ENCODE measurements at regions not wholly inside any gene's neighbourhood (a gene's known extent, or its start where the extent isn't known, plus 50 kb on each side); places are given as distances from the start of the nearest gene placed in this dataset.

GRCh38 chr5:124692950-124693349 is 53.5 kb downstream of the ZNF608 start:
- no peak for DNase-seq

GRCh38 chr5:124692324-124692723 is 54.1 kb downstream of the ZNF608 start:
- DNase-seq = no peak

GRCh38 chr5:124689653-124690052 is 56.8 kb downstream of the ZNF608 start:
- no peak for DNase-seq

GRCh38 chr5:124686239-124687004 is 60.0 kb downstream of the ZNF608 start:
- no peak for DNase-seq

GRCh38 chr5:124685404-124685930 is 61.0 kb downstream of the ZNF608 start:
- DNase-seq = no peak

- DNase-seq = no peak
Observed at GRCh38 chr5:124683917-124684555, 62.4 kb downstream of the ZNF608 start.

- no peak for DNase-seq
Observed at GRCh38 chr5:124679578-124680199, 66.8 kb downstream of the ZNF608 start.

- DNase-seq = no peak
Observed at GRCh38 chr5:124678922-124679519, 67.4 kb downstream of the ZNF608 start.

GRCh38 chr5:124678468-124678867 is 68.0 kb downstream of the ZNF608 start:
- no peak for DNase-seq

GRCh38 chr5:124677374-124678351 is 68.8 kb downstream of the ZNF608 start:
- no peak for DNase-seq

GRCh38 chr5:124675931-124676846 is 70.2 kb downstream of the ZNF608 start:
- no peak for DNase-seq

GRCh38 chr5:124671193-124671592 is 75.2 kb downstream of the ZNF608 start:
- no peak for DNase-seq

- no peak for DNase-seq
Observed at GRCh38 chr5:124670722-124671184, 75.7 kb downstream of the ZNF608 start.

GRCh38 chr5:124669956-124670721 is 76.3 kb downstream of the ZNF608 start:
- DNase-seq = no peak

- no peak for DNase-seq
Observed at GRCh38 chr5:124669300-124669648, 77.2 kb downstream of the ZNF608 start.

GRCh38 chr5:124668353-124669299 is 77.8 kb downstream of the ZNF608 start:
- DNase-seq = no peak

- no peak for DNase-seq
Observed at GRCh38 chr5:124665625-124666024, 80.8 kb downstream of the ZNF608 start.

GRCh38 chr5:124665035-124665434 is 81.4 kb downstream of the ZNF608 start:
- DNase-seq = no peak

GRCh38 chr5:124664287-124664686 is 82.2 kb downstream of the ZNF608 start:
- no peak for DNase-seq
